ENCODE measurements at regions not wholly inside any gene's neighbourhood (a gene's known extent, or its start where the extent isn't known, plus 50 kb on each side); places are given as distances from the start of the nearest gene placed in this dataset.

GRCh38 chr2:60223859-60224258 lies 329.6 kb downstream of the BCL11A start:
- no peak for TF ChIP-seq CTCF (IDR thresholded peaks at IDR 0.05; ENCODE audit: insufficient read depth, missing control alignments)
- FAIRE-seq = no peak

GRCh38 chr2:60221098-60221497 lies 332.4 kb downstream of the BCL11A start:
- FAIRE-seq (no peak), DNase-seq (ENCODE audit: insufficient read length, low spot score) (no peak)
- TF ChIP-seq CTCF (IDR thresholded peaks at IDR 0.05; ENCODE audit: insufficient read depth, missing control alignments) = no peak

More at GRCh38 chr2:60223859-60224258, 329.6 kb downstream of the BCL11A start:
- DNase-seq (ENCODE audit: insufficient read length, low spot score) = no peak

GRCh38 chr2:60219536-60219935 lies 333.9 kb downstream of the BCL11A start:
- DNase-seq (ENCODE audit: insufficient read length, low spot score) (no peak), FAIRE-seq (no peak)
- TF ChIP-seq CTCF (IDR thresholded peaks at IDR 0.05; ENCODE audit: insufficient read depth, missing control alignments) = no peak

GRCh38 chr2:60216452-60216995 lies 336.9 kb downstream of the BCL11A start:
- TF ChIP-seq CTCF (IDR thresholded peaks at IDR 0.05; ENCODE audit: insufficient read depth, missing control alignments) = no peak
- no peak for FAIRE-seq
- no peak for DNase-seq (ENCODE audit: insufficient read length, low spot score)

GRCh38 chr2:60215386-60215901 lies 338.0 kb downstream of the BCL11A start:
- DNase-seq (ENCODE audit: insufficient read length, low spot score) = no peak
- FAIRE-seq = no peak
- no peak for TF ChIP-seq CTCF (IDR thresholded peaks at IDR 0.05; ENCODE audit: insufficient read depth, missing control alignments)

GRCh38 chr2:60214626-60214875 lies 338.9 kb downstream of the BCL11A start:
- no peak for FAIRE-seq

More at GRCh38 chr2:60214626-60214875, 338.9 kb downstream of the BCL11A start:
- TF ChIP-seq CTCF (IDR thresholded peaks at IDR 0.05; ENCODE audit: insufficient read depth, missing control alignments) = no peak
- no peak for DNase-seq (ENCODE audit: insufficient read length, low spot score)
